ENCODE measurements at regions not wholly inside any gene's neighbourhood (a gene's known extent, or its start where the extent isn't known, plus 50 kb on each side); places are given as distances from the start of the nearest gene placed in this dataset.

GRCh38 chr2:226531061-226531810 is 268.4 kb downstream of the IRS1 start:
- no peak overlapping the region for H3K27ac ChIP-seq (ENCODE audit: low read depth, low read length, poor library complexity, severe bottlenecking)
- H2AFZ ChIP-seq (ENCODE audit: low read length), result no peak overlapping the region
- H3F3A ChIP-seq (ENCODE audit: insufficient read depth, low read length), result no peaks in the 10 kb centered on the region
- H3K36me3 ChIP-seq (ENCODE audit: insufficient read depth, low read length), result no peaks in the 10 kb centered on the region
- H4K20me1 ChIP-seq (ENCODE audit: insufficient read depth, low read length), result no peaks in the 10 kb centered on the region
- no peaks in the 10 kb centered on the region for H3K9me3 ChIP-seq (ENCODE audit: low read length)
- H3K9me2 ChIP-seq (ENCODE audit: low read depth, low read length), result no peaks in the 10 kb centered on the region
- H3K4me1 ChIP-seq (ENCODE audit: insufficient read depth, low read length, severe bottlenecking), result no peaks in the 10 kb centered on the region
- no peaks in the 10 kb centered on the region for H3K27me3 ChIP-seq (ENCODE audit: insufficient read depth, low read length)
- TF ChIP-seq EZH2 (IDR thresholded peaks at IDR 0.05; ENCODE audit: borderline replicate concordance, low read length), result no peak
- TF ChIP-seq CTCF (IDR thresholded peaks at IDR 0.05; ENCODE audit: low read length), result no peak
- no peak overlapping the region for H3K4me2 ChIP-seq (ENCODE audit: low read length)
- H3K79me2 ChIP-seq (ENCODE audit: insufficient read depth, low read length), result no peaks in the 10 kb centered on the region
- no peak overlapping the region for H3K9ac ChIP-seq (ENCODE audit: low read length)
- H3K4me3 ChIP-seq (ENCODE audit: low read depth, low read length, poor library complexity, severe bottlenecking), result no peak overlapping the region

GRCh38 chr2:226529556-226529955 is 270.1 kb downstream of the IRS1 start:
- Histone ChIP-seq H3K79me2 (ENCODE audit: insufficient read depth, low read length) (no peaks in the 10 kb centered on the region), H3K4me1 (ENCODE audit: insufficient read depth, low read length, severe bottlenecking) (no peaks in the 10 kb centered on the region), H4K20me1 (ENCODE audit: insufficient read depth, low read length) (no peaks in the 10 kb centered on the region), H3K4me3 (ENCODE audit: low read depth, low read length, poor library complexity, severe bottlenecking) (no peak overlapping the region), H2AFZ (ENCODE audit: low read length) (no peak overlapping the region), H3K36me3 (ENCODE audit: insufficient read depth, low read length) (no peaks in the 10 kb centered on the region), H3K4me2 (ENCODE audit: low read length) (no peak overlapping the region), H3K9me2 (ENCODE audit: low read depth, low read length) (no peaks in the 10 kb centered on the region), H3K9ac (ENCODE audit: low read length) (no peak overlapping the region), H3K27ac (ENCODE audit: low read depth, low read length, poor library complexity, severe bottlenecking) (no peak overlapping the region), H3K27me3 (ENCODE audit: insufficient read depth, low read length) (no peaks in the 10 kb centered on the region), H3F3A (ENCODE audit: insufficient read depth, low read length) (no peaks in the 10 kb centered on the region), H3K9me3 (ENCODE audit: low read length) (no peaks in the 10 kb centered on the region)
- no peak for TF ChIP-seq EZH2 (IDR thresholded peaks at IDR 0.05; ENCODE audit: borderline replicate concordance, low read length)
- TF ChIP-seq CTCF (IDR thresholded peaks at IDR 0.05; ENCODE audit: low read length), result no peak

- H3K9ac ChIP-seq (ENCODE audit: low read length), result no peak overlapping the region
- no peaks in the 10 kb centered on the region for H3F3A ChIP-seq (ENCODE audit: insufficient read depth, low read length)
- no peaks in the 10 kb centered on the region for H4K20me1 ChIP-seq (ENCODE audit: insufficient read depth, low read length)
- TF ChIP-seq EZH2 (IDR thresholded peaks at IDR 0.05; ENCODE audit: borderline replicate concordance, low read length), result no peak
- TF ChIP-seq CTCF (IDR thresholded peaks at IDR 0.05; ENCODE audit: low read length), result no peak
- H3K4me3 ChIP-seq (ENCODE audit: low read depth, low read length, poor library complexity, severe bottlenecking), result no peak overlapping the region
- no peak overlapping the region for H3K4me2 ChIP-seq (ENCODE audit: low read length)
- H2AFZ ChIP-seq (ENCODE audit: low read length), result no peak overlapping the region
- no peaks in the 10 kb centered on the region for H3K9me3 ChIP-seq (ENCODE audit: low read length)
- H3K27me3 ChIP-seq (ENCODE audit: insufficient read depth, low read length), result no peaks in the 10 kb centered on the region
- no peaks in the 10 kb centered on the region for H3K79me2 ChIP-seq (ENCODE audit: insufficient read depth, low read length)
- no peak overlapping the region for H3K27ac ChIP-seq (ENCODE audit: low read depth, low read length, poor library complexity, severe bottlenecking)
- H3K9me2 ChIP-seq (ENCODE audit: low read depth, low read length), result no peaks in the 10 kb centered on the region
- no peaks in the 10 kb centered on the region for H3K4me1 ChIP-seq (ENCODE audit: insufficient read depth, low read length, severe bottlenecking)
- no peaks in the 10 kb centered on the region for H3K36me3 ChIP-seq (ENCODE audit: insufficient read depth, low read length)
These were observed 272.9 kb downstream of the IRS1 start for GRCh38 chr2:226526716-226527115.

All from OCI-LY1 (cell line).